ENCODE measurements at regions not wholly inside any gene's neighbourhood (a gene's known extent, or its start where the extent isn't known, plus 50 kb on each side); places are given as distances from the start of the nearest gene placed in this dataset.

DNA sequence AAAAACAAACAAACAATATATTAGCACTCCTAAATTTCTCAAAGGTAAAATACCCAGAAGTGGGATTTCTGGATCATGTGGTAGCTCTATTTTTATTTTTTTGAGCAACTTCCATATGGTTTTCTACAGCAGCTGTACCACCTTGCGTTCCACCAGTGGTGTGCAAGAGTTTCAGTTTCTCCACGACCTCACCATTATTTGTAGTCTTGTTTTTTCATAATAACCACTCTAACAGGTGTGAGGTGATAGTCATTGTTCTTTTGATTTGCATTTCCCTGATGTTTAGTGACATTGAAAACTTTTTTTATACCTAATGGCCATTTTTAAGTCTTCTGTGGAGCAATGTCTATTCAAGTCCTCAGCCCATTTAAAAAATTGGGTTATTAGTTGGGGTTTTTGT lies 127.3 kb upstream of the SLC38A2 start:
- no peak overlapping the region for H3K4me3 ChIP-seq (ENCODE audit: insufficient read length, low read depth)
- H3K36me3 ChIP-seq (ENCODE audit: insufficient read depth, insufficient read length, low read length), result no peaks in the 10 kb centered on the region
- DNase-seq (ENCODE audit: low read depth, low spot score), result no peak
- TF ChIP-seq YY1 (IDR thresholded peaks at IDR 0.05; ENCODE audit: insufficient read depth, insufficient read length) (no peak), SUZ12 (IDR thresholded peaks at IDR 0.05; ENCODE audit: extremely low read depth, insufficient read depth, insufficient read length) (no peak), ZNF274 (IDR thresholded peaks at IDR 0.05; ENCODE audit: low read depth, low read length) (no peak)
- H3K4me1 ChIP-seq (ENCODE audit: insufficient read depth, insufficient read length), result no peaks in the 10 kb centered on the region
- no peak overlapping the region for H3K9ac ChIP-seq (ENCODE audit: insufficient read length, low read depth)
- peaks cover 7% of the 10 kb centered on the region for H3K9me3 ChIP-seq (ENCODE audit: insufficient read depth, low read length)
- H3K27me3 ChIP-seq (ENCODE audit: insufficient read depth, insufficient read length), result no peaks in the 10 kb centered on the region

DNA sequence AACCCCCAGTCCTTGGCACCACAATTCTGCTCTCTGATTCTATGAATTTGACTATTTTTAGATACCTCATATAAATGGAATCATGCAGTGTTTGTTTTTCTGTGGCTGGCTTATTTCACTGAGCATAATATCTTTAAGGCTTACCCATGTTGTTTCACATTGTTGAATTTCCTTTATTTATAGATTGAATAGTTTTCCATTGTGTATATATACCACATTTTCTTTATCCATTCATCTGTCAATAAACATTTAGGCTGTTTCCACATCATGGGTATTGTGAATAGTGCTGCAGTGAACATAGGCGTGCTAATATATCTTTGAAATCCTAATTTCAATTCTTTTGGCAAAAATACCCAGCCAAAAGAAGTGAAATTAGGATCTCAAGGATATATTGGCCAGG lies 126.7 kb upstream of the SLC38A2 start:
- Histone ChIP-seq H3K4me3 (ENCODE audit: insufficient read length, low read depth) (no peak overlapping the region), H3K9me3 (ENCODE audit: insufficient read depth, low read length) (peaks cover 7% of the 10 kb centered on the region), H3K9ac (ENCODE audit: insufficient read length, low read depth) (no peak overlapping the region), H3K27me3 (ENCODE audit: insufficient read depth, insufficient read length) (no peaks in the 10 kb centered on the region), H3K36me3 (ENCODE audit: insufficient read depth, insufficient read length, low read length) (no peaks in the 10 kb centered on the region), H3K4me1 (ENCODE audit: insufficient read depth, insufficient read length) (no peaks in the 10 kb centered on the region)
- no peak for DNase-seq (ENCODE audit: low read depth, low spot score)
- TF ChIP-seq SUZ12 (IDR thresholded peaks at IDR 0.05; ENCODE audit: extremely low read depth, insufficient read depth, insufficient read length), result no peak
- TF ChIP-seq YY1 (IDR thresholded peaks at IDR 0.05; ENCODE audit: insufficient read depth, insufficient read length), result no peak
- no peak for TF ChIP-seq ZNF274 (IDR thresholded peaks at IDR 0.05; ENCODE audit: low read depth, low read length)

DNA sequence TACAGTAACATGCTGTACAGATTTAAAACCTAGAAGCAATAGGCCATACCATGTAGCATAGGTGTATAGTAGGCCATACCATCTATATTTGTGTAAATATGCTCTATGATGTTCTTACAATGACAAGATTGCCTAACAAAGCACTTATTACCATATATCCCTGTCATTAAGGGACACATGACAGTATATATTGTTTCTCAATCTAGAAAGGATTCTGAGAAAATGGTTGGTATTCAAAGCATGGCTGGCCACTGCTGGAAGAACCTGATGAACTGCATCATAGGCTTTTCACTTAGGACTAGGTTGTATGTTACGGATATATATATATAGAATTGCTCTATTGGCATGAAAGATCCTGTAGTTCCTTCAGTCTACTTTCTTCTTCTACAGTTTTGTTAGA lies 125.2 kb upstream of the SLC38A2 start:
- Histone ChIP-seq H3K4me1 (ENCODE audit: insufficient read depth, insufficient read length) (no peaks in the 10 kb centered on the region), H3K9ac (ENCODE audit: insufficient read length, low read depth) (no peak overlapping the region), H3K9me3 (ENCODE audit: insufficient read depth, low read length) (no peaks in the 10 kb centered on the region; the same call in 1 of the 2 replicates), H3K27me3 (ENCODE audit: insufficient read depth, insufficient read length) (no peaks in the 10 kb centered on the region), H3K36me3 (ENCODE audit: insufficient read depth, insufficient read length, low read length) (no peaks in the 10 kb centered on the region), H3K4me3 (ENCODE audit: insufficient read length, low read depth) (no peak overlapping the region)
- no peak for TF ChIP-seq ZNF274 (IDR thresholded peaks at IDR 0.05; ENCODE audit: low read depth, low read length)
- TF ChIP-seq SUZ12 (IDR thresholded peaks at IDR 0.05; ENCODE audit: extremely low read depth, insufficient read depth, insufficient read length), result no peak
- no peak for TF ChIP-seq YY1 (IDR thresholded peaks at IDR 0.05; ENCODE audit: insufficient read depth, insufficient read length)
- DNase-seq (ENCODE audit: low read depth, low spot score), result no peak

GRCh38 chr12:46494424-46494823 lies 121.9 kb upstream of the SLC38A2 start:
- no peak overlapping the region for H3K4me3 ChIP-seq (ENCODE audit: insufficient read length, low read depth)
- H3K9ac ChIP-seq (ENCODE audit: insufficient read length, low read depth), result no peak overlapping the region
- H3K9me3 ChIP-seq (ENCODE audit: insufficient read depth, low read length), result 0 out of 2 replicates have a peak, but pooled peaks cover 3% of the 10 kb centered on the region
- H3K4me1 ChIP-seq (ENCODE audit: insufficient read depth, insufficient read length), result no peaks in the 10 kb centered on the region
- H3K36me3 ChIP-seq (ENCODE audit: insufficient read depth, insufficient read length, low read length), result no peaks in the 10 kb centered on the region
- no peaks in the 10 kb centered on the region for H3K27me3 ChIP-seq (ENCODE audit: insufficient read depth, insufficient read length)
- TF ChIP-seq ZNF274 (IDR thresholded peaks at IDR 0.05; ENCODE audit: low read depth, low read length), result no peak
- TF ChIP-seq YY1 (IDR thresholded peaks at IDR 0.05; ENCODE audit: insufficient read depth, insufficient read length), result no peak
- no peak for TF ChIP-seq SUZ12 (IDR thresholded peaks at IDR 0.05; ENCODE audit: extremely low read depth, insufficient read depth, insufficient read length)
- peak; percentile 56 for DNase-seq (ENCODE audit: low read depth, low spot score)

DNA sequence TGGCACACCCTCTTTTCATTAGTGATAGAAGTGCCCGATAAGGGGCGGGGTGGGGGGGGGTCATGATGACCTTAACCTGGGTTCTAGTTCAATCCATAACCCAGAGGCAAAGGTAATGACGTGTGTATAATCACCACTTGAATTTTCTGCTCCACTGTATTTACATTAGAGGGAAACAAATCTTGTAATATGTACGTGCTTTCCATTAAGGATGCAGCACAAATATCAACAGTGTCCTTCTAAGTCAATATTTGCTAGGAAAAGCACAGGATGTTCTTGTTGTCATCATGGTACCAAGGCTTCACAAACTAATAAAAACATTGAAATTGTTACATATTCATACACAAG lies 121.2 kb upstream of the SLC38A2 start:
- Histone ChIP-seq H3K4me1 (ENCODE audit: insufficient read depth, insufficient read length) (no peaks in the 10 kb centered on the region), H3K9me3 (ENCODE audit: insufficient read depth, low read length) (0 out of 2 replicates have a peak, but pooled peaks cover 3% of the 10 kb centered on the region), H3K4me3 (ENCODE audit: insufficient read length, low read depth) (no peak overlapping the region), H3K36me3 (ENCODE audit: insufficient read depth, insufficient read length, low read length) (no peaks in the 10 kb centered on the region), H3K27me3 (ENCODE audit: insufficient read depth, insufficient read length) (no peaks in the 10 kb centered on the region), H3K9ac (ENCODE audit: insufficient read length, low read depth) (no peak overlapping the region)
- no peak for TF ChIP-seq SUZ12 (IDR thresholded peaks at IDR 0.05; ENCODE audit: extremely low read depth, insufficient read depth, insufficient read length)
- no peak for TF ChIP-seq ZNF274 (IDR thresholded peaks at IDR 0.05; ENCODE audit: low read depth, low read length)
- DNase-seq (ENCODE audit: low read depth, low spot score), result no peak

DNA sequence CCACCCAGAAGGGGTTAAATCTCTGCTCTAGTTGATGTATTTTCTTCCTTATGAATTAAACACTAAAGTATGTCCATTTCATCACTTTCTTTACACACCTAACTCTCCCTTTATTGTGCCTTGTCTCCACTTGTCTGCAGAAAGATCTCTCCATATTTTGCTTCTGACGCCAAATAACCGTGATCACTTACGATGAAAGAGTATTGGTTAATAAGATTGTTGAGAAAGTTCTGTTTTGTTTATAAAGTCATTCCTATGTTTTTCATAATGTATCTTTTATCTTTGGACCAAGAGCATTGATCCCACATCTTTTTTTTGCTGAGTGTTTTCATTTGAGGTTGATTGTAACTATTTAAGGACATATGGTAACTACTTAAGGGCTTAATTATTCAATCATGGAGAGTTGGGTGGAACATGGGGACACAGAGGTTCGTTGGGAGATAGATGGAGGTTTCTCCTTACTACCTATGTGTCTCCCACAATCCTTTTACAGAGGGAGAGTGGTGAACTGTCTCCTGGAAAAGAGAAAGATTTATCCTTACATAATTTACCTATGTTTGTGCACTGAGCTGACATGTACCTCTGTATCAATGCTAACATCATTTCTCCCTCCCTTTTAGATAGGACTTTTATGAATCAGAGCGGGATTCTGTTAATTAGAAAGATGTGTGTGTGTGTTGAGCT lies 120.7 kb upstream of the SLC38A2 start:
- no peak for DNase-seq (ENCODE audit: low read depth, low spot score)
- no peaks in the 10 kb centered on the region for H3K27me3 ChIP-seq (ENCODE audit: insufficient read depth, insufficient read length)
- H3K36me3 ChIP-seq (ENCODE audit: insufficient read depth, insufficient read length, low read length), result no peaks in the 10 kb centered on the region
- TF ChIP-seq YY1 (IDR thresholded peaks at IDR 0.05; ENCODE audit: insufficient read depth, insufficient read length) (no peak), ZNF274 (IDR thresholded peaks at IDR 0.05; ENCODE audit: low read depth, low read length) (no peak), SUZ12 (IDR thresholded peaks at IDR 0.05; ENCODE audit: extremely low read depth, insufficient read depth, insufficient read length) (no peak)
- no peak overlapping the region for H3K9ac ChIP-seq (ENCODE audit: insufficient read length, low read depth)
- no peaks in the 10 kb centered on the region for H3K4me1 ChIP-seq (ENCODE audit: insufficient read depth, insufficient read length)
- no peak overlapping the region for H3K4me3 ChIP-seq (ENCODE audit: insufficient read length, low read depth)
- 0 out of 2 replicates have a peak, but pooled peaks cover 3% of the 10 kb centered on the region for H3K9me3 ChIP-seq (ENCODE audit: insufficient read depth, low read length)

- Histone ChIP-seq H3K9ac (ENCODE audit: insufficient read length, low read depth) (no peak overlapping the region), H3K4me1 (ENCODE audit: insufficient read depth, insufficient read length) (no peaks in the 10 kb centered on the region)
These were observed 120.0 kb upstream of the SLC38A2 start for GRCh38 chr12:46492471-46493085.

More at GRCh38 chr12:46492471-46493085, 120.0 kb upstream of the SLC38A2 start:
- 0 out of 2 replicates have a peak, but pooled peaks cover 3% of the 10 kb centered on the region for H3K9me3 ChIP-seq (ENCODE audit: insufficient read depth, low read length)
- no peak overlapping the region for H3K4me3 ChIP-seq (ENCODE audit: insufficient read length, low read depth)
- TF ChIP-seq ZNF274 (IDR thresholded peaks at IDR 0.05; ENCODE audit: low read depth, low read length) (no peak), YY1 (IDR thresholded peaks at IDR 0.05; ENCODE audit: insufficient read depth, insufficient read length) (no peak), SUZ12 (IDR thresholded peaks at IDR 0.05; ENCODE audit: extremely low read depth, insufficient read depth, insufficient read length) (no peak)
- DNase-seq (ENCODE audit: low read depth, low spot score), result no peak
- H3K27me3 ChIP-seq (ENCODE audit: insufficient read depth, insufficient read length), result no peaks in the 10 kb centered on the region
- no peaks in the 10 kb centered on the region for H3K36me3 ChIP-seq (ENCODE audit: insufficient read depth, insufficient read length, low read length)

Data from NT2/D1 (cell line).